GM12875 (cell line): ENCODE measurements at regions not wholly inside any gene's neighbourhood (a gene's known extent, or its start where the extent isn't known, plus 50 kb on each side); places are given as distances from the start of the nearest gene placed in this dataset.
"Not testable (repeated sequence)": the region's sequence is repeated elsewhere in the genome, so short reads cannot be mapped to it uniquely, and the experiment has no call there.

Experiments
- H3K4me3 ChIP-seq: one replicate; pipeline ENCODE4 v1.5.1; 2011; ENCODE audit warnings: low read depth, low read length, control low read depth
- TF ChIP-seq, protein P1 (sequence below): IDR thresholded peaks from 2 replicates; pipeline ENCODE4 v1.5.1; 2011; ENCODE audit warnings: low read depth, mild to moderate bottlenecking, control low read depth, inconsistent platforms, low read length, moderate library complexity, borderline replicate concordance; ENCODE audit not compliant: insufficient read depth

DNA sequence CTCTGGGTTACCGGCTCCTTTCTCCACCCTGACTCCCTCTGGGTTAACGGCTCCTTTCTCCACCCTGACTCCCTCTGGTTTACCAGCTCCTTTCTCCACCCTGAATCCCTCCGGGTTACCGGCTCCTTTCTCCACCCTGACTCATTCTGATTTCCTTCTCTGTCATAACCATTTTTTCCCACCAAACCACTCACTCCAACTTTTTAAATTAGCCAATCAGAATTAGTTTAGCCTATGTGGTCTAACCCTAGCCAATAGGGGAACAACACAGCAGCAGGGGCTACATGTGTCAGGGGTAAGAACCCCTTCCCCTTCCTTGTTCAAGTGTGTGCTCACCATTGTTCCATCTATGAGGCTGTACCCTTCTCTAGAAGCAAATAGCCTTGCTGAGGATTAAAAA, 98.4 kb upstream of the RBM19 start:
- TF ChIP-seq, protein P1, sequence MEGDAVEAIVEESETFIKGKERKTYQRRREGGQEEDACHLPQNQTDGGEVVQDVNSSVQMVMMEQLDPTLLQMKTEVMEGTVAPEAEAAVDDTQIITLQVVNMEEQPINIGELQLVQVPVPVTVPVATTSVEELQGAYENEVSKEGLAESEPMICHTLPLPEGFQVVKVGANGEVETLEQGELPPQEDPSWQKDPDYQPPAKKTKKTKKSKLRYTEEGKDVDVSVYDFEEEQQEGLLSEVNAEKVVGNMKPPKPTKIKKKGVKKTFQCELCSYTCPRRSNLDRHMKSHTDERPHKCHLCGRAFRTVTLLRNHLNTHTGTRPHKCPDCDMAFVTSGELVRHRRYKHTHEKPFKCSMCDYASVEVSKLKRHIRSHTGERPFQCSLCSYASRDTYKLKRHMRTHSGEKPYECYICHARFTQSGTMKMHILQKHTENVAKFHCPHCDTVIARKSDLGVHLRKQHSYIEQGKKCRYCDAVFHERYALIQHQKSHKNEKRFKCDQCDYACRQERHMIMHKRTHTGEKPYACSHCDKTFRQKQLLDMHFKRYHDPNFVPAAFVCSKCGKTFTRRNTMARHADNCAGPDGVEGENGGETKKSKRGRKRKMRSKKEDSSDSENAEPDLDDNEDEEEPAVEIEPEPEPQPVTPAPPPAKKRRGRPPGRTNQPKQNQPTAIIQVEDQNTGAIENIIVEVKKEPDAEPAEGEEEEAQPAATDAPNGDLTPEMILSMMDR = no peak
- H3K4me3 ChIP-seq = no peak overlapping the region

DNA sequence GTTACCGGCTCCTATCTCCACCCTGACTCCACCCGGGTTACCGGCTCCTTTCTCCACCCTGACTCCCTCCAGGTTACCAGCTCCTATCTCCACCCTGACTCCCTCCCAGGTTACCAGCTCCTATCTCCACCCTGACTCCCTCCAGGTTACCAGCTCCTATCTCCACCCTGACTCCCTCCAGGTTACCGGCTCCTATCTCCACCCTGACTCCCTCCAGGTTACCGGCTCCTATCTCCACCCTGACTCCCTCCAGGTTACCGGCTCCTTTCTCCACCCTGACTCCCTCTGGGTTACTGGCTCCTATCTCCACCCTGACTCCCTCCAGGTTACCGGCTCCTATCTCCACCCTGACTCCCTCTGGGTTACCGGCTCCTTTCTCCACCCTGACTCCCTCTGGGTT, 97.9 kb upstream of the RBM19 start:
- H3K4me3 ChIP-seq = not testable (repeated sequence)

DNA sequence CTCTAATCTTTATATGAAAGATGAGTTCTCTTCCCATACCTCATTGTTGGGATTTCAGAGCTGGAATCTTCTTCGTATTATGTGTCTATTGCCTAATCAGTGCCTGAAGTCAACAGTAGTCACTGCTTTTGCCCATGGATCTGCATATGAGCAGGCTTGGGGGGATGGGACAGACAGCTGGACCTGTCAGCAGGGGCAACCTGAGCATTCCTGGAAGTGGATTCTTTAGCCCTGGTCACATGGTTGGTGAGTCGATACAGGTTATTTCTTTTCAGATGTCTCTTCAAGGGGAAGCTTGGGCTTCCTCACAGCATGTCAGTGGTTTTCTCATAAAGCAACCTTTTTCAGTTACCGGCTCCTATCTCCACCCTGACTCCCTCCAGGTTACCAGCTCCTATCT, 97.3 kb upstream of the RBM19 start:
- TF ChIP-seq, protein P1 = no peak
- H3K4me3 ChIP-seq = no peak overlapping the region

DNA sequence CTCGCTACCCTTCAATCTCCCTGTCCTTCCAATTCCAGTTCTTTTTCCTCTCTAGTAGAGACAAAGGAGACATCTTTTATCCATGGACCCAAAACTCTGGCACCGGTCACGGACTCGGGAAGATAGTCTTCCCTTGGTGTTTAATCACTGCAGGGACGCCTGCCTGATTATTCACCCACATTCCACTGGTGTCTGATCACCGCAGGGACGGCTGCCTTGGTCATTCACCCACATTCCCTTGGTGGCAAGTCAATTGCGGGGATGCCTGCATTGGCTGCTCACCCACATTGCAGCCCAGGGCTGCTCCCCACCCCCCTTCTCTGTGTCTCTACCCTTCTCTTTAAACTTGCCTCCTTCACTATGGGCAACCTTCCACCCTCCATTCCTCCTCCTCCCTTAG, 90.2 kb upstream of the RBM19 start:
- not testable (repeated sequence) for H3K4me3 ChIP-seq

DNA sequence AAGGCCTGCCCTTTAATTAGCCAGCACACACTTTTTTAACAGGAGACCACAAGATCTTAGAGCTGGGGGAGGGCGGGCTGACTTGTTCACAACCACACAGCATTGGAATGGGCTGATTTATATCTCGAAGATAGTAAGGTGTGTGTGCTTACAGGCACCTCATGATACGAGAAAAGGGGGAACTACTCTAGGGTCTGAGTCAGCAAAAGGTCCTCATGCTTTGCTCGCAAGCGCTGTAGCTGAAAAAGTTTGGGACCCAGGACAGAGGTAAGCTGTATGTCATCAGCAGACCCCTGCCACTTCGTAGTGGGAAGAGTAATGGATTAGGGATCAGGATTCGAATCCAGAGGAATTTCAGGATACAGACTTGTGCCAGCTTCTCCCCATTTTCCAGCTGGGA, 88.9 kb upstream of the RBM19 start:
- H3K4me3 ChIP-seq = no peak overlapping the region
- TF ChIP-seq, protein P1 = no peak

DNA sequence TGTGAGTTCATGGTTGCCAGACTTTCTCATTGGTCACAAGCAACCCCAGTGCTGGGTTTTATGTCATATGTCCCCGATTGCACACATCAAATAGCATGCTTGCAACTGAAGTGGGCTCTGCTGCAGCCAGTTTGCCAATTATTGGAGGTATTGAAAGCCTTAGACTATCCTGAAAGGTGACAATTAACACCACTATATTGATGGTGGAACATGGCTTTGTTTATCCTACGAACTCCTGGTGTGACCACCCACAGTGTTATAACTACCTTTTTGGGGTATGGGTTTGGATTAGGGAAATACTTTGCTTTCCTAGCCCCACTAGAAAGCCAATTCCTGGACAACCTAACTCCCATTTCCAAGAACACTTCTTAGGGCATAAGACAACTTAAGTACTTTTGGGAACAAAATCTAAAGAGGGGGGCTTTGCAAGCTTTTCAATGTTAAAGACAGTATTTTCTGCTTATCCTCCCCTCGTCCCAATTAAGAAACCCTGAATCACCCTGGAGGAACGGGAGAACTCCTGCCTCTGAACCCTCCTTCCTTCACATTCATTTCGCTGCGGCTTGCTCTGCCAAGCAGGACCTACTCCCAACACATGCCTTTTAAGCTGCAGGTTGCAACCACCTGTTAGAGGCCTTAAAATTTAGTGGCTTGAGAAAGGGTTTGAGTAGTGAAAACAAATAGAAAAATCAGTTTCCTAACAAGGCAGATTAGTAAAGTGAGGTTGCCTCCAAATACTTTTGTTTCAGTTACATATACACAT, 80.3 kb upstream of the RBM19 start:
- TF ChIP-seq, protein P1 = no peak
- H3K4me3 ChIP-seq = no peak overlapping the region

DNA sequence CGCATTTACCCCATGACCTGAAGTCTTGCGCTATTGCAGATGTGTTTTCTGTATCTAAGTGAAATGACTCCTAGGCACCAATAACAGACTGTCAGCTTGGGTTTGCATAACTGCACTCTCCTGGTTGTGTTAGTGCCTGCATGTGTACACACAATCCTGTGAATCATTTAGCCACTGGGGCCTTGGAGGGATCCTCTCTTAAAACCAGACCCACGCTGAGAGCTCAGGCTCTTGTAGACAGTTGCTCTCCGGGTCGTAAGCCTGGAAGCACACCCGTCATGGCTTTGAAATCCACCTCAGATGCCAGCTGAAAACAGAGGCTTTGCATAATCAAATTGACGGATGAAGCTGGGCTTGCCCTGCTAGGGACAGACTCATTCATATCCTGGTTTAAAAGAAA, 79.2 kb upstream of the RBM19 start:
- H3K4me3 ChIP-seq = no peak overlapping the region
- TF ChIP-seq, protein P1 = no peak

DNA sequence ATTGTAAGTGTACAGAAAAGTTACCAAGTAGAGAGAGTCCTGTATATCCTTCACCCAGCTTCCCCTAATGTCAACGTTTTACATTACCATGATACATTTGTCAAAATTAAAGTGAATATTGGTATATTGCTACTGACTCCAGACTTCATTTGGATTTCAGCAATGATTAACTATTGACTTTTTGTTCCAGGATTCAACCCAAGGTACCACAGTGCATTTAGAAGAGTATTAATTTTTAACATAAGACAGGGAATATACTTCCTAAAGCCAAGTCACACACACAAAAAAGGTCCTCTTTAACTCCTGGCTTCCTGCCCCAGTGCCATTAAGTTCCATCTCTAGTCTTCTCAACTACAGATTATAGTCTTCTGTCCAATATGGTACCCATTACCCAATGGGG, 75.5 kb upstream of the RBM19 start:
- TF ChIP-seq, protein P1 = no peak
- H3K4me3 ChIP-seq = no peak overlapping the region
